Activated CD8-positive, alpha-beta T cell treated with anti-CD3 and anti-CD28 coated beads, Interleukin-2, amount 10 ng/mL, durations not matched to agents 7 days and 5 days (primary cell): ENCODE measurements at regions not wholly inside any gene's neighbourhood (a gene's known extent, or its start where the extent isn't known, plus 50 kb on each side); places are given as distances from the start of the nearest gene placed in this dataset.
"Not testable (repeated sequence)": the region's sequence is repeated elsewhere in the genome, so short reads cannot be mapped to it uniquely, and the experiment has no call there.

Source experiments
- ATAC-seq: fragments of 150-1000 bp; cut with Tn5 transposase; one replicate; pipeline ENCODE4 v1.10.0; 2021; ENCODE audit warnings: moderate library complexity
- CTCF ChIA-PET: fragments of 350-600 bp; sonication (Branson Sonifier 250); formaldehyde crosslinking; loops from one replicate; lab custom pipeline; 2021; ENCODE audit warnings: antibody characterized with exemption; lab: Charles Lee
- POLR2A ChIA-PET: fragments of 350-600 bp; sonication (Branson Sonifier 250); formaldehyde crosslinking; loops from one replicate; lab custom pipeline; 2021; ENCODE audit warnings: antibody characterized with exemption; lab: Charles Lee
- DNase-seq: peaks from one replicate; pipeline ENCODE4 v3.0.0-alpha.2; 2020
- H3K27ac Mint-ChIP-seq: one replicate; pipeline ENCODE4 v1.8.0; 2021; ENCODE audit warnings: mild to moderate bottlenecking, mixed read lengths
- H3K27me3 Mint-ChIP-seq: one replicate; pipeline ENCODE4 v1.8.0; 2021; ENCODE audit warnings: low read depth, mixed read lengths
- H3K36me3 Mint-ChIP-seq: one replicate; pipeline ENCODE4 v1.8.0; 2021; ENCODE audit warnings: low read depth, mixed read lengths
- H3K4me1 Mint-ChIP-seq: one replicate; pipeline ENCODE4 v1.8.0; 2021; ENCODE audit warnings: low read depth, mixed read lengths
- H3K4me3 Mint-ChIP-seq: one replicate; pipeline ENCODE4 v1.8.0; 2021; ENCODE audit warnings: mild to moderate bottlenecking, mixed read lengths
- H3K9me3 Mint-ChIP-seq: one replicate; pipeline ENCODE4 v1.8.0; 2022; ENCODE audit warnings: mixed read lengths; ENCODE audit not compliant: insufficient read depth

- ChIA-PET POLR2A (no interaction called here), CTCF (interaction anchor here (0.7 kb wide), 1 partner anchor 103 kb away, joined by 3 read pairs; no protein-coding TSS in a partner anchor)
- no peak overlapping the region for H3K4me3 Mint-ChIP-seq
- no peak overlapping the region for H3K27ac Mint-ChIP-seq
- ATAC-seq (no peak), DNase-seq (no peak)
- H3K4me1 Mint-ChIP-seq, result no peaks in the 10 kb centered on the region
- peaks cover 7% of the 10 kb centered on the region for H3K9me3 Mint-ChIP-seq
- H3K27me3 Mint-ChIP-seq, result no peaks in the 10 kb centered on the region
- H3K36me3 Mint-ChIP-seq, result no peaks in the 10 kb centered on the region
Observed at GRCh38 chr6:132114201-132114825, 163.1 kb upstream of the CCN2 start.

GRCh38 chr6:132109752-132110151, 158.6 kb upstream of the CCN2 start:
- H3K4me1 Mint-ChIP-seq, POLR2A ChIA-PET, H3K36me3 Mint-ChIP-seq, H3K9me3 Mint-ChIP-seq, H3K27ac Mint-ChIP-seq, DNase-seq, CTCF ChIA-PET, ATAC-seq, H3K4me3 Mint-ChIP-seq, H3K27me3 Mint-ChIP-seq: not testable (repeated sequence)

DNA sequence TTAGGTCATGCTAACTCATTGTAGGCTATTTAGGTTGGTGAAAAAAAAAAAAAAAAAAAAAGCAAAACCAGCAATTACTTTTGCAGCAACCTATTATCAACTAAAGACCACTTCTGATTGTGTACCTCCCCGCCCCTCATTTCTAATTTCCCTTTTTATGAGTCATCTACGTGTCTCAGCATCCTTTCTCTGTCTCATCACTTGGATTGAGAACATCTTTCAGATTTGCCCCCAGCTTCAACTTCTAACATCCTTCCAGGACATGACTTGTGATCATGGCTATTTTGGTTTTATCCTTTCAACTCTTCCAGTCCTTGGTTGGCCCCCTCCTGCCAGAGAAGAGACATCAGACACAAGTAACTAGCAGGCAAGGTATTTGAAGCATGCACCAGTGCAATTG, 156.7 kb upstream of the CCN2 start:
- ChIA-PET CTCF (no interaction called here), POLR2A (no interaction called here)
- no peaks in the 10 kb centered on the region for H3K36me3 Mint-ChIP-seq
- ATAC-seq (no peak), DNase-seq (no peak)
- no peak overlapping the region for H3K27ac Mint-ChIP-seq
- H3K9me3 Mint-ChIP-seq, result peaks cover 9% of the 10 kb centered on the region
- no peaks in the 10 kb centered on the region for H3K4me1 Mint-ChIP-seq
- H3K27me3 Mint-ChIP-seq, result no peaks in the 10 kb centered on the region
- no peak overlapping the region for H3K4me3 Mint-ChIP-seq

DNA sequence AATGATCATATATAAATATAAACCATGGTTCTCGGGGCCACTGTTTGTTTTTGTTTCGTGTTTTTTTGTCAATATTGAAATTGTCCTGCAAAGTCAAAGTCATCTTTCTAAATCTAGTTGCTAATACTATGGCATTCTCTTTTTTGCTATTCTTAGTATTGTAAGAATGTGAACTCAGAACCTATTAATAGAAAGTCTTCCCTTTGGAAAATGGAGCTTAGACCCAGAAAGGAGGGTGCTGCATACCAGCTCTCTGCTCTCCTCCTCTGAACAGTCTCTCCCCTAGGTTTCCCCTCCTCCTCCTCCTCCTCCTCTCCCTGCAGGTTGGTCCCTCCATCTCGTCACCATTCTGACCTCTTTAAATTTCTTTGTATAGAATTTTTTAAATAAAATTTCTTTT, 150.4 kb upstream of the CCN2 start:
- Mint-ChIP-seq H3K9me3 (no peaks in the 10 kb centered on the region), H3K4me3 (no peak overlapping the region), H3K4me1 (no peaks in the 10 kb centered on the region), H3K27me3 (no peaks in the 10 kb centered on the region), H3K36me3 (no peaks in the 10 kb centered on the region), H3K27ac (no peak overlapping the region)
- ATAC-seq (no peak), DNase-seq (no peak)
- ChIA-PET CTCF (no interaction called here), POLR2A (no interaction called here)

GRCh38 chr6:132100388-132100990, 149.3 kb upstream of the CCN2 start:
- DNase-seq (no peak), ATAC-seq (no peak)
- POLR2A ChIA-PET, result no interaction called here
- H3K27ac Mint-ChIP-seq, result no peak overlapping the region
- CTCF ChIA-PET, result no interaction called here
- H3K9me3 Mint-ChIP-seq, result no peaks in the 10 kb centered on the region
- no peak overlapping the region for H3K4me3 Mint-ChIP-seq
- no peaks in the 10 kb centered on the region for H3K4me1 Mint-ChIP-seq
- no peaks in the 10 kb centered on the region for H3K36me3 Mint-ChIP-seq
- H3K27me3 Mint-ChIP-seq, result no peaks in the 10 kb centered on the region

DNA sequence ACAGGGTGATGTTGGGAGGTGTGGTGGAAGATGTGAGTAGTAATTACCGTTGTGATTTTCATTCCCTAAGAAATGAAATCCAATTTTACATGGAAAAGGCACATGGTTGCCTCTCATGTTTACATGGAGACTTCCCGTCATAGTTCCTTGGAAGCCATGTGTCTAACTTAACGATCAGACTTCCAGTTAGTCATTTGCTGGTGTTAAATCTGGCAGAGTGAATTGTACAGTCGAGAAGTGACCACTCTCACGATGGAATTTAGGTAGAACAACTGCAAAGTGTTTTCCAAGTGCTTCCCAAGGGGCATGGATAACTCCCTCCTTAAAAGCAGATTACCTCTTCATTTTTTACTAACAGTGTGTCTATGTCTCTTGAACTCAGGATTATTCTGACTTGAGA, 145.8 kb upstream of the CCN2 start:
- no peaks in the 10 kb centered on the region for H3K27me3 Mint-ChIP-seq
- no peak overlapping the region for H3K4me3 Mint-ChIP-seq
- ChIA-PET POLR2A (no interaction called here), CTCF (no interaction called here)
- no peak overlapping the region for H3K27ac Mint-ChIP-seq
- no peaks in the 10 kb centered on the region for H3K36me3 Mint-ChIP-seq
- H3K4me1 Mint-ChIP-seq, result no peaks in the 10 kb centered on the region
- DNase-seq (no peak), ATAC-seq (no peak)
- H3K9me3 Mint-ChIP-seq, result no peaks in the 10 kb centered on the region

GRCh38 chr6:132096245-132096644, 145.1 kb upstream of the CCN2 start:
- H3K36me3 Mint-ChIP-seq, result no peaks in the 10 kb centered on the region
- no peaks in the 10 kb centered on the region for H3K4me1 Mint-ChIP-seq
- H3K27me3 Mint-ChIP-seq, result no peaks in the 10 kb centered on the region
- no peaks in the 10 kb centered on the region for H3K9me3 Mint-ChIP-seq
- CTCF ChIA-PET, result no interaction called here
- no peak overlapping the region for H3K4me3 Mint-ChIP-seq
- DNase-seq (no peak), ATAC-seq (no peak)
- no peak overlapping the region for H3K27ac Mint-ChIP-seq
- POLR2A ChIA-PET, result no interaction called here

DNA sequence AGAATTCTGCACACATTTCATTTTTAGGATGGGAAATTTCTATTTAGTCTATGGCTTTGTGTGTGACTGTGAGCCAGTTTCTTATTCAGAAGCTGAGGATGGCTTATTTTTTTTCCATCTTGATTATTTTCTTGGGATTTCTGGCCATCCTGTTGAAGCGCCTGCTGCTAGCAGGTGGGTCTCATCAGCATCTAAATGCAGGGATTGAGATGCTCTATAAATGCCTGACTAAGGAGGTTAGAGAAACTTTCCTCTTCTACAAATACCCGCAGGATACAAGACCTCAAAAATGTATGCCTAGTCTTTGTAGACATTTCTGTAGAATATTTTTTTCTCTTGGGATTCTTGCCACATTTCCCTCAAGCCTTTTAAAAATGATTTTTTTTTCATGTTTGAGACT, 138.0 kb upstream of the CCN2 start:
- ChIA-PET POLR2A (no interaction called here), CTCF (no interaction called here)
- Mint-ChIP-seq H3K27ac (no peak overlapping the region), H3K27me3 (no peaks in the 10 kb centered on the region), H3K4me1 (no peaks in the 10 kb centered on the region), H3K9me3 (no peaks in the 10 kb centered on the region), H3K4me3 (no peak overlapping the region), H3K36me3 (no peaks in the 10 kb centered on the region)
- ATAC-seq, result no peak
- DNase-seq, result no peak

GRCh38 chr6:132088150-132088549, 137.0 kb upstream of the CCN2 start:
- Mint-ChIP-seq H3K9me3 (no peaks in the 10 kb centered on the region), H3K4me1 (no peaks in the 10 kb centered on the region), H3K27me3 (no peaks in the 10 kb centered on the region), H3K27ac (no peak overlapping the region), H3K36me3 (no peaks in the 10 kb centered on the region), H3K4me3 (no peak overlapping the region)
- CTCF ChIA-PET, result no interaction called here
- POLR2A ChIA-PET, result no interaction called here
- DNase-seq (no peak), ATAC-seq (no peak)

DNA sequence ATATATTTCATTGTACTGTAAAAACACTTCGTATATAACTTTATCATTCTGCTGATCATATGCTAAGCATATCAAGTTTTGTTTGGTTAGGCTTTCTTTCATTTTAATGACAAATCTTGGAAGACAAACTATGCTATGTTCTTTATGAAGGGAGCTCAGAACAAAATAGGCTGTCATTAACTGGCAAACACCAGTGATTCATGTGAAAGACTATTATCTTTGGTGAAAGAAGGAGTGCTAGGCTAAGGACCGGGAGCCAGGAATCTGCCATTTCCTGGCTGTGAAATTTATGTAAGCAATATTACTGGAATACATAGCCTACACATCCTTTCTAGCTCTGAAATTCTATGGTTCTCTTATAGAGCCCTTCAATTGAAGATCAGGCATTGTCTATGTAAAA, 136.2 kb upstream of the CCN2 start:
- Mint-ChIP-seq H3K4me1 (no peaks in the 10 kb centered on the region), H3K9me3 (no peaks in the 10 kb centered on the region), H3K36me3 (no peaks in the 10 kb centered on the region), H3K27ac (no peak overlapping the region), H3K27me3 (no peaks in the 10 kb centered on the region), H3K4me3 (no peak overlapping the region)
- DNase-seq, result no peak
- CTCF ChIA-PET, result no interaction called here
- ATAC-seq, result no peak
- POLR2A ChIA-PET, result no interaction called here

DNA sequence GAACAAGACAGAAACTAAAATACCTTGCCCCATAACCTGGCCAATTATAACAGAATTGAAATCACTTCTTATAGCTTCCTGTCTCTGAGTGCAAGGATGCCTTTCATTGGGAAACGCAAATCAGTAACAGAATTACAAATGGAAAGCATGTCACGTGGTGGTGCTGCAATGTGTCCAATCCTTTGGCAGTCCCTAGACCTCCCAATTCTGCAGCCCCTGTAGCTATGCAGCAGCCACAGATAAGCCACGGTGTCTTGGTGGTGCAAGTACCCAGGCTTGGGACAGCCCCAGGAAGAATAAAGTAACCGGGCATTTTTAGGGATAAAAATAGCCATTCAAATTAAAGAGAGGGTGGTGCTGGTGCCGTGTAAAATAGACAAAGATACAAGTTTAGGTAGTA, 134.6 kb upstream of the CCN2 start:
- ATAC-seq, result no peak
- DNase-seq, result no peak
- POLR2A ChIA-PET, result no interaction called here
- no peak overlapping the region for H3K27ac Mint-ChIP-seq
- no peaks in the 10 kb centered on the region for H3K9me3 Mint-ChIP-seq
- H3K4me3 Mint-ChIP-seq, result no peak overlapping the region
- no peaks in the 10 kb centered on the region for H3K27me3 Mint-ChIP-seq
- H3K36me3 Mint-ChIP-seq, result no peaks in the 10 kb centered on the region
- CTCF ChIA-PET, result no interaction called here
- no peaks in the 10 kb centered on the region for H3K4me1 Mint-ChIP-seq

DNA sequence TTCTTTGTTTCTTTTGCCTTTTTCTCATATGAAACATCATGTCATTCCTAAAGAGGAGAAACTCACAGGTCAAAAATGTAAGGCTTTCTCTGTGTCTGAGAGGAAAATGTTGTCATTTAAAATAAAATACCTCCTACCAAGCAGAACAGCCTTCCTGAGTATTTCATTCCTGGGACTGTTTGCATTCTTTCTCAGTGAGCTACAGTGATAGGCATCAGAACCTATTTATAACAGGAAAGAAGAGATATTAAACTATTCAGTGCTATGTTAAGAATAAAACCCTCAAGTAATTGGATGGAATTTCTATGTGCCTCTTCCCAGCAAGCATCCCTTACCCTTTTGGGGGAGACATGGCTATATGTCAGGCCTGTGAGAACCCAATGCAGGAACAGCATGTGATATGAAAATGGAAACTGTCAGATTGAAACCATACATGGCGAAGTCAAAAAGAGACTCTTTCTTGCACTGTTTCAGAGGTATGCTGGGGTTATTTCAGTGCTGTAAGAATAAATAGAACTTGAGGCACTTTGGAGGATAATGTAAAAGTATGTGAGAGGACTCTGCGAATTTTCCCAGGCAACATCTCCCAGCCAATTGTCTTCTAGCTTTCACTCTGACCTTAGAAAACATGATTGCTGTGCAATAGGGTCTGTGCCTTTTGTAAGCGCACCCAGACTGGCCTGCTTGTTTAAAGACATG, 133.8 kb upstream of the CCN2 start:
- H3K36me3 Mint-ChIP-seq, result no peaks in the 10 kb centered on the region
- CTCF ChIA-PET, result no interaction called here
- POLR2A ChIA-PET, result interaction anchor here (0.6 kb wide), 1 partner anchor 199 kb away, joined by 3 read pairs; no protein-coding TSS in a partner anchor
- no peak overlapping the region for H3K27ac Mint-ChIP-seq
- no peaks in the 10 kb centered on the region for H3K4me1 Mint-ChIP-seq
- no peak for ATAC-seq
- H3K27me3 Mint-ChIP-seq, result no peaks in the 10 kb centered on the region
- H3K9me3 Mint-ChIP-seq, result no peaks in the 10 kb centered on the region
- no peak overlapping the region for H3K4me3 Mint-ChIP-seq
- no peak for DNase-seq
